Thymus (tissue), 11 donors: ENCODE measurements at regions not wholly inside any gene's neighbourhood (a gene's known extent, or its start where the extent isn't known, plus 50 kb on each side); places are given as distances from the start of the nearest gene placed in this dataset.
"Not testable (repeated sequence)": the region's sequence is repeated elsewhere in the genome, so short reads cannot be mapped to it uniquely, and the experiment has no call there.

Experiments used
- DNase-seq, 9 donors: peaks; one replicate each; pipeline ENCODE4 v3.0.0-alpha.2; 2013; ENCODE audit warnings: low spot score in 9 of 9, low read depth in 6 of 9, missing footprints in 1 of 9
- H3K27ac ChIP-seq, 2 donors: one replicate each; pipeline ENCODE4 v1.5.1; 2013; ENCODE audit warnings: control low read depth in 1 of 2, low read depth in 1 of 2, low read length in 1 of 2, mild to moderate bottlenecking in 1 of 2, moderate library complexity in 1 of 2
- H3K27me3 ChIP-seq, 2 donors: one replicate each; pipeline ENCODE4 v1.5.1; 2013; ENCODE audit warnings: low read length in 1 of 2; ENCODE audit not compliant: control insufficient read depth in 2 of 2, insufficient read depth in 1 of 2
- H3K36me3 ChIP-seq, 2 donors: one replicate each; pipeline ENCODE4 v1.5.1; 2013; ENCODE audit warnings: low read length in 1 of 2, mild to moderate bottlenecking in 1 of 2, moderate library complexity in 1 of 2; ENCODE audit not compliant: control insufficient read depth in 2 of 2, insufficient read depth in 2 of 2
- H3K4me1 ChIP-seq, 2 donors: one replicate each; pipeline ENCODE4 v1.5.1; 2013; ENCODE audit warnings: low read length in 2 of 2; ENCODE audit not compliant: control insufficient read depth in 2 of 2, insufficient read depth in 2 of 2
- H3K4me3 ChIP-seq, 2 donors: one replicate each; pipeline ENCODE4 v1.5.1; 2013; ENCODE audit warnings: low read length in 2 of 2, control low read depth in 1 of 2, mild to moderate bottlenecking in 1 of 2
- H3K9me3 ChIP-seq, 2 donors: one replicate each; pipeline ENCODE4 v1.5.1; 2013; ENCODE audit warnings: low read length in 1 of 2, mild to moderate bottlenecking in 1 of 2; ENCODE audit not compliant: control insufficient read depth in 2 of 2, insufficient read depth in 1 of 2
- WGBS: extraction: QIAGEN DNeasy Blood & Tissue Kit; methylation state at CpG from one replicate; pipeline ENCODE4 v1.1.7; 2013; 5-methylcytosine and 5-hydroxymethylcytosine counted together
- donor health status: healthy.

DNA sequence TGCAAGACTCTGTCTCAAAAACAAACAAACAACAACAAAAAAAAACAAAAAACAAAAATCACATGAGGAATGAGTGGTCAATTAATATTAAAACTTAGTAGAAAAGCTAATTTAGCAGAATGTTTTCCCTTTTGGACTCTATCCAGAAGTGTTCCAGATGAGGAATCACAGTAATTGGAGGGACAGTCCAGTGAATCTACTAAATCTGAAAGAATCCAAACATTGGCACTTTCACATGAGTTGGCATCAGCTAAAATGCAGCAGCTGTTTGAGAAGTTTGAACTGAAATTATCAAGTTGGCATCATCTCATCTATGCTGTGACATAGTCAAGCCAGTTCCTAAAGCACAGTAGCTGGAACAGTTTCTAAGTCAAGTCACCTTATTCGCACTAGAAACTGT lies 367.8 kb downstream of the PPP1R3A start:
- 89% methylated on average over 1 of the region's 1 CpG for WGBS
- no peaks in the 10 kb centered on the region for H3K36me3 ChIP-seq

DNA sequence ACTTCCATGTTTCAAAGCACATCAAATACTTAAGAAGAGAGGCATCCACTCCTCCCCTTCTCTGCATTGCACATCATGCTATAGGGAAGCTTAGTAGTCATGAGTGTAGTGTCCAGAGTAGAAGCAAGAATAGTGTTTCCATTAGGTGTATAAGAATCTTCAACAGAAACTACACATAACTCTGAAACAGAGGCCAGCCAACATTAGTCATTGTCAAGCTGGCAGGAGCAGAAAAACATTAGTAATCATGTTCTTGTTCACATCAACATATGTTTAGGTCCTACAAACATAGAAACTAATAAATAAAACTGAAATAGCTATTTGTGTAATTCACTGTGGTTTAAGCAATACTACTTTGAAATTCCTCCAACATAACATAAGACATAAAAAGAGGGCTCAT lies 370.2 kb downstream of the PPP1R3A start:
- Histone ChIP-seq H3K4me3 (no peak overlapping the region), H3K36me3 (no peaks in the 10 kb centered on the region), H3K4me1 (no peaks in the 10 kb centered on the region), H3K27ac (no peak overlapping the region), H3K27me3 (no peaks in the 10 kb centered on the region), H3K9me3 (no peaks in the 10 kb centered on the region)
- no peak for DNase-seq

More for the DNA sequence above, 367.8 kb downstream of the PPP1R3A start:
- no peak overlapping the region for H3K27ac ChIP-seq
- H3K4me3 ChIP-seq: no peak overlapping the region
- DNase-seq: no peak
- H3K27me3 ChIP-seq: no peaks in the 10 kb centered on the region
- no peaks in the 10 kb centered on the region for H3K9me3 ChIP-seq
- H3K4me1 ChIP-seq: no peaks in the 10 kb centered on the region

DNA sequence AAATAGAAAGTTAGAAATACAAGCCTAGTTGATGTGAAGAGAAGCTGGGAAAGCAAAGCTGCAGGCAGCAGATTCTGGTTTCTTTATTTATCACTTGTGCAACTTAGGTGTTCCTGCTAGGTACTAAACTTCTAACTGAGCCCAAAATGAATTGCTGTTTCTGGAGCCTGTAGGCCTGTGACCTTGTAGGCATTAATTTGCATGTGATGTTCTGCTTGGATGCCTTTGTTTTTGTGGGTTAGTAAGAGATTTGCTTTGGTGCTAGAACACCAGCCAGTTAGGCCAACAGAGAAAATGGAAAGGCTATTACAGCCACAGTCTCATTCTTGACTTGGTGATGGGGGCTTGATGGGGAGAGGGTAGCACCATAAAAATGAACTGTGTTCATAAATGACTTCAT lies 370.7 kb downstream of the PPP1R3A start:
- Histone ChIP-seq H3K4me3 (no peak overlapping the region), H3K36me3 (no peaks in the 10 kb centered on the region), H3K27me3 (no peaks in the 10 kb centered on the region), H3K27ac (no peak overlapping the region), H3K9me3 (no peaks in the 10 kb centered on the region), H3K4me1 (no peaks in the 10 kb centered on the region)
- DNase-seq: no peak

DNA sequence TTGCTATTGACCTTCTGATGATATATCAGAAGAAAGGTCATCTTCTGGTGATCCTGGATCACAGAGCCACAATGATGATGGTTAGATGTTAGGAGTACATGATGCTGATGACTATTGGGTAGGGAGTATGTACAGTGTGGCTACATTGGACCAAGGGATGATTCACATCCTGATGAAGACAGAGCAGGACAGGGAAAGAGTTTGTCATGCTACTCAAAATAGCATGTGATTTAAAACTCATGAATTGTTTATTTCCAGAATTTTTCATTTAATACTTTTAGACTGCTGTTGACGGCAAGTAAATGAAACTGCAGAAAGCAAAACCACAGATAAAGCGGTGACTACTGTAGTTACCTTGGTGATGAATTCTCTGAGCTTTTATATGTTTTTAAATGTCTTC lies 397.3 kb downstream of the PPP1R3A start:
- H3K27me3 ChIP-seq: no peaks in the 10 kb centered on the region
- WGBS: 95% methylated on average over 2 of the region's 2 CpGs
- no peak for DNase-seq
- no peaks in the 10 kb centered on the region for H3K9me3 ChIP-seq
- H3K4me1 ChIP-seq: no peaks in the 10 kb centered on the region
- no peak overlapping the region for H3K27ac ChIP-seq
- H3K36me3 ChIP-seq: no peaks in the 10 kb centered on the region
- no peak overlapping the region for H3K4me3 ChIP-seq

DNA sequence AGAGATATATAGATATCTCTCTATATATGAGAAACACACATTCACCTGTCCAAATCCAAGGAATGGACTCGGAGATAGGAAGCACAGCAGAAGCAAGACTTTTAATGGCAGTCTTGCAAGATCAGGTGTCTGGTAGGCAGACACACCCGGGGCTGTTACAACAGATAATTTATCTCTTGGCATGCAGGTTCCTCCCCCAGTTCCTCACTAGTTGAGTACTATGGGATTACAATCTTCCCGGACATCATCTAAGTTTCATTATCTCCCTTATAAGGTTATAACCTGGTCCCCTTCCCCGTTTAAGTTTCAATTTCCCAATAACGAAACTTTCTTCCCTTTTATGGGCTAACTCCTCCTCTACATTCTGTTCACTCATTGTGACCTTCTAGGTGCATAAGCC lies 399.3 kb downstream of the PPP1R3A start:
- Histone ChIP-seq H3K27ac (no peak overlapping the region), H3K4me3 (no peak overlapping the region), H3K4me1 (no peaks in the 10 kb centered on the region), H3K27me3 (no peaks in the 10 kb centered on the region), H3K36me3 (no peaks in the 10 kb centered on the region), H3K9me3 (no peaks in the 10 kb centered on the region)
- no peak for DNase-seq
- 82% methylated on average over 5 of the region's 5 CpGs for WGBS

DNA sequence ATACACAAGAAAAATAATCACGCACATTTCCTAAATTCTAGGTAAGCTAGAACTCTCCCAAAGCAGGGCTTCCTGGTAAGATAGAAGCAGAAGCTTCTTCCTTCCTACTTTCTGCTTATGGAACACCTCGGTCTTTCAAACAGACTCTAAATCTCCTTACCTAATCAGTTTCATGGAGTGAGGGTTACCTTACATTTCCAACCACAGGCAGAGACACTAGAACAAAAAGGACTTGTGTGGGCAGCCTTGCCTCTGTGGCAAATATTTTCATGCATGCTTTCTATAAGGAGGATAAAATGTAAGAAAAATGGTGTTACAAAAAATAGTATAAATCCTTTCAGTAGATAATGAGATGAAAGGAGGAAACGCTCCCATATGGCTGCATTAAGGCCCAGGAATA lies 386.3 kb upstream of the SMIM30 start:
- no peaks in the 10 kb centered on the region for H3K9me3 ChIP-seq
- no peaks in the 10 kb centered on the region for H3K4me1 ChIP-seq
- 88% methylated on average over 3 of the region's 3 CpGs for WGBS
- no peak overlapping the region for H3K4me3 ChIP-seq
- no peak for DNase-seq
- H3K36me3 ChIP-seq: no peaks in the 10 kb centered on the region
- H3K27me3 ChIP-seq: no peaks in the 10 kb centered on the region
- no peak overlapping the region for H3K27ac ChIP-seq

DNA sequence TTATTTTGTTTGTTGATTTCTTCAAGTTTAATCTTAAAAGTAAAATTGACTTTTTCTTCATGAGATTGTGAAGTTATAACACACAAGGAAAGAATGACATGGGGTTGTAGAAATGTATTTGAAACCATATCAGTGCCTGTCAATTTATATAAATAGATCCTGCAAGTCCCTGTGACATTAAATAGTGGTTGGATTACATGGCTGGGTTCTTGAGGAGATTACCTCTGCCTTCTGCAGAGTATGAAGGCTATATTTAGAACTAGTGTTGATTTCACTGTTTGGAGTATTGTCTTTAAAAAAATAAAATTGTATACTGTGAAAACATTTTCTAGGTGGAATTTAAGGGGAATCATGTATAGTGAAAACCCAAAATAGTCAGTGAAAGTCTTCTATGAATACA lies 385.8 kb upstream of the SMIM30 start:
- H3K27me3 ChIP-seq: no peaks in the 10 kb centered on the region
- no peak for DNase-seq
- no peaks in the 10 kb centered on the region for H3K9me3 ChIP-seq

DNA sequence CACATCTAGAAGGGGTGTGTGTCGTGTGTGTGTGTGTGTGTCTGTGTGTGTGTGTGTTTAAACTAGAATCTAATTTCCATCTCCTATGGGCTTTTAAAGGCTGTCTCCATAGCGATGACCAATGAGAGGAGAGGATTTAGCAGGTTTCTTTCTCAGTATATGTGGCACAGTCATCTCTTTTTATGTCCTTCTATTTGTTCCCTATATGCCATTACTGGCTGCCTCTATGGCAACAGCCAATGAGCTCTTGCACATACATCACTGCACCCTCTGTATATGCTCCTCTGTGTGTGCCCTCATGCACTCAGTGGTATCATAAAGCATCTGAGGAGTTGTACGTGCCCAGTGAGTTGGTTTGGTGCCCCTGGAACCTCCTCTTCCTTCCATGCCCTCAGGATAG lies 378.2 kb upstream of the SMIM30 start:
- H3K27me3 ChIP-seq, H3K4me3 ChIP-seq: not testable (repeated sequence)
- WGBS: 48% methylated on average over 1 of the region's 3 CpGs

More for the DNA sequence above, 385.8 kb upstream of the SMIM30 start:
- H3K36me3 ChIP-seq: no peaks in the 10 kb centered on the region
- no peak overlapping the region for H3K4me3 ChIP-seq
- no peaks in the 10 kb centered on the region for H3K4me1 ChIP-seq
- H3K27ac ChIP-seq: no peak overlapping the region

DNA sequence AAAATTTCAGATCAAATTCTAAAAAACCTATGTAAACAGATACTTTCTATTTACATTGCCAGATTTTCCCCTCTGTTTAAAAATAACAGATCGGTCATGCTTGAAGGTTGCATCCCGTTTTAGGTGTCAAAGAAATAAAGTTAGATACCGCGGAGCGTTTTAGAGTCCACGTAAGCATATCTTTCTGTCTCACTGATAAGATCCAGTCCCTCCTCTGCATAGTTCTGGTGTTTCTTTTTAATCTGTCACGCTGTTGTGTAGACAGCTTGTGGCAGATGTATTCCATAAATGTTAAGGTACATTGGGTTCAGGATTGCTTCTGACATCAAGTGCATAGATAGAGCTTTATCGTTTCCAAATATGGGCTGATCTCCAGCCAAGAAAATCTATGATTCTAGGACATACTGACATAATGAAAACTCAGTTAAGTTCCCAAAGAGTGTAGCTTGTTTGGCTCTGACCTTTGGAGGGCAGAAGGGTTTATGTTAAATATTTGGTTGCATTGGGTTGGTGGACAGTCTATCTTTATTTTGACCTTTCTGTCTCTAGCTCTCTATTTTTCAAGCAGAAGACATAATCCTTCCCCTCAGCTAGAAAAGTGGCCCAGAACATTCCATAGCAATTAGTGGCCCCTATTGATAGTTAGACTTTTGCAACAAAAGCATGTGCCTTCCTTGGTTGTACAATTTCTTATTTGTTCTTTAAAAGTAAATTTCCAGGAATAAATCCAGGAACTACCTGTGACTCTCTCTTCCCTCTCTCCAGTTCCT lies 376.6 kb upstream of the SMIM30 start:
- H3K9me3 ChIP-seq, H3K36me3 ChIP-seq, H3K4me3 ChIP-seq, H3K4me1 ChIP-seq, H3K27ac ChIP-seq, H3K27me3 ChIP-seq, DNase-seq: not testable (repeated sequence)
- 100% methylated on average over 1 of the region's 8 CpGs for WGBS

More for the DNA sequence above, 378.2 kb upstream of the SMIM30 start:
- H3K9me3 ChIP-seq, H3K4me1 ChIP-seq, DNase-seq, H3K27ac ChIP-seq, H3K36me3 ChIP-seq: not testable (repeated sequence)
